GM19239 (cell line): ENCODE measurements at regions not wholly inside any gene's neighbourhood (a gene's known extent, or its start where the extent isn't known, plus 50 kb on each side); places are given as distances from the start of the nearest gene placed in this dataset.

Experiments used
- DNase-seq: peaks from one replicate; pipeline ENCODE4 v3.0.0; 2011; ENCODE audit warnings: low spot score; ENCODE audit not compliant: insufficient read length
- FAIRE-seq: peaks from 2 replicates; lab custom pipeline; 2011; peaks lifted over from hg19 to GRCh38; lab: Jason Lieb, UNC

DNA sequence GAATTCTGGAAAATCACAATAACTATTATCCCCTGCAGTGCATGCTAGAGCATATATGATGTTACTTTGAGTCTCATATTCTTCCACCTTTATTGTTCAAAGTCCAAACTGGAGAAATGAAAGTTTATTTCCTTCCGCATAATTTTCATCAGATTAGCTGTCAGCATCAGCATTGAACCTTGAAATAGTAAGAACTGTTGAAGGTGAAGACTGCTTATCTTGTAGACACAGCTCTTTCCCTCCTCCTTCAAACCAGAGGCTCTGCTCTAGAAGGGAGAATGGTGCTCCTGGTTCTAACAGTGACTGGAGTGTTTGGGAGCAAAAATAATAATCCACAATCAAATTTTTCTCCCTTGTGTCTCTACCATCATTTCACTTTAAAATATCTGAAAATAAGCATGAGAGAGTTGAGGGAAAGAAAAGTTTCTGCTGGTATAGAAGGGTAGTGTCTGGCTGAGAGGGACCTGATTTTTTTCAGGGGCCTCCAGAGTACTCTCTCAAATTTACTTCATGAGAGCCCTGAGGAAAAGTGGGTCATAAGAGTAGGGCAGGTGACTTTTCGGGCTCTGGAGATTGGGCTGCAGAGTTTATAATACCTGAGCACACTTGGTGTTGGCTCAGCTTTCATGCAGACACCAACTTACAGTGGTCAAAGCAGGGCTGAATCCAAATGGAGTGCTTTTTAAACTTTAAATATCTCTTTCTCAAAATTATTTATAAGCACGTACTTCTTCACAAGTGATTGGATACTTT, 170.4 kb downstream of the ZDHHC21 start:
- no peak for FAIRE-seq

DNA sequence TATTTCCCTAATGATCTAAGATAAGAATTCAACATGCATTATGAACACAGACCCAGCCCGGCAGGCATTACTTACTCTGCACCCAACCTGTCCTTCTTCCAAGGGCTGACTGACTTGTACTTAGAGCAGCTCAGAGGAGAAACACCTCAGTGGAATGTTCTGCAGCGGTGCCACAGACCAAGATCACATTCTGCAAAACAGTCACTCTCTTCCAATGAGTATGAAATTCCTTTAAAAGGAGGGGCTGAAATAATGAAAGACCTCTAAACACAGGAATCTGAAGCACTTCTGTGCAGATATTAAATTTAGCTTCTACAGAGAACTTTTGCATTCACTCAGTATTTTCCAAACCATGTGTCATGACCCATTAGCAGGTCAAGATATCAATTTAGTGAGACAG, 172.9 kb downstream of the ZDHHC21 start:
- FAIRE-seq (no peak), DNase-seq (no peak)

More for the DNA sequence above, 170.4 kb downstream of the ZDHHC21 start:
- no peak for DNase-seq

DNA sequence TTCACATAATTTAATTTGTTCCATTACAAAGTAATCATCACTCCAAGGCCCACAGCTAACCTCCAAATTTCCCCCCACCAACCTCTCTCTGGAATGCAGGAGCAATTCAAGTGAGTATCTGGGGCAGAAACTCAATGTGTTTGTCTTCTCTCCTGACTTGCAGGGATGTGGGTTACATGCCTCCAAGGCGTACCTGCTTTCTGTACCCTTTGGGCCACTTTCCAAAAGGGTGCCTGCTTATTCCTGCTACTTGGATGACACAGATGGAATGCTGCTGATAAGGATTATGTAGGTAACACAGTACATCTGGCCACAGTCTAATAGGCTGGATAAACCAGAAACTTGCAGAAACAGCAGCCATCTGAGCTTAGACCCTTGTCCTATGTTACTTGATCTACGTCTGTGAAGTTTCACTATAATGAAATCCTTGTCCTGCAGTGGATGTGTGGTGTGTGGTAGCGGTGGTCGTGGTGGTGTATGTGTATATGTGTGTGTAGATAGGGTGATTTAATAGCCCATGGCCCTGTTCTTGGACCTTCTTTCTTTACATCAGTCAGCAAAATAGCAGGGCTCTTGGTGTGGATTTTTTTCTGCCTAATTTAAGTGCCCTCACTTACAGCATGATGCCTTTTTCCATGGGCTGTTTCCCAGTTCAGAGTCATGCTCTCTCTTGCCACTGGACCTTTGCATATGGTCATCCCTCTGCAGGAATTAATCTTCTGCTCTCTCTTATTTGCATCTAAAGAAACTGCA, 175.9 kb downstream of the ZDHHC21 start:
- FAIRE-seq (no peak), DNase-seq (no peak)

DNA sequence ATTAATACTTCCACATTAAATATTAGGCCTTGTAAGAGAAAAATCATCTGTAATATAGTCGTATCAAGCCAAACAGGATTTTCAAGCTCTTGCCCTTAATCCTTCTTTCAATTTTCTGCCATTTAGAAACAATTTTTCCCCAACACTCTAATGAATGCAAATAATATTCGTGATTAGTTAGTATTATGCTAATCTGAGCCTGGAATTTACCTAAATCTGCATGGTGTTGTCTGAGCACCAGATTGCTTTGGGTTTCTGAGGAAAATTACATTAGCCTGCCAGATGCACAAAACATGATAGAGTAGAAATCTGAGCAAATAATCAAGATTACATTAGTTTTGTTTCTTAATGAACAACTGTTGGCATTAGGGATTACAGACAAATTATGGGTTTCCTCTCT, 176.6 kb downstream of the ZDHHC21 start:
- DNase-seq, result no peak
- FAIRE-seq, result no peak

DNA sequence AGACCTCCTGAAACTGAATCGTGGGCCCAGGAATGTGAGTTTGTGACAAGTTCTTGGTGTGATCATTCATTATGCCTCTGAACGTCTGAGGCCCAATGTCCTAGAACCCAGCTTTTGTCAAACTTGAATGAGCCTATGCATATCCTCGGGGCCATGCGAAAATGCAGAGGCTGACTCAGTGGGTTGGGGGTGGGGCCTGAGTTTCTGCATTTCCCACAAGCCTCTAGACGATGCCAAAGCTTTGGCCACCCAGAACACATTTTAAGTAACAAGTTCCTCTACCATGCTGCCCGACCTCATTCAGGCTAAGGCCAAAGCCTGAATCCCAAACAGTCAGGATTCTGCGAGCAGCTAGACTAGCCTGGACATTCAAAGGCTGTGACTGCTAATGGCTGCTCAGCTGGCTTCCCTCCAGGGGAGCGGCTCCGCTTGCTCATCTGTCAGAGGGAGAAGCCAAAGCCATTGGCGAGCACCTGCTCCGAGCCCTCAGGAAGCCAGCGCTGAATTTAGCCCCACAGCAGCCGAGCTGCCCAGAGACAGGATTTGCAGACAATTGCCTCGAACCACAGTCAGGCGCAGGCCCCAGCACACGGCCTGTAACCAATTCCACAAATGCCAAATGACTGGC, 177.5 kb downstream of the ZDHHC21 start:
- DNase-seq, result no peak
- FAIRE-seq, result no peak

DNA sequence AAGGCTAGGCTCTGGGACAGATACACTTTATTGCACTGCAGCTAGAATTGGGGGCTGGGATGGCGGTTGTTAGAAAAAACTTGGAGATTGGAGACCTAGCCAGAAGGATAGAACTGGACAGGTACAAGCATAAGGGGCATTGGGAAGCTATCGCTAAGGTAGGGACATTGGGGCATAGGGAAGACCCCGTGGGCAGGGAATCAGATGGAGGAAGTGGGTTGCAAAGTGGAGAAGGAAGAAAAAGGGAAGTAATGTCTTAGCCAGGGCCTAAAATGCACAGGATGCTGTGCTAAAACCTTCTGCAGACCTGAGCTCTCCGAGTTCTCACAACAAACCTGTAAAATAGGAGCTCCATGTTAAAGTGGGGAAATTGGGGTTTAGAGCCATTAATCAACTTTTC, 178.2 kb downstream of the ZDHHC21 start:
- DNase-seq, result no peak
- FAIRE-seq, result no peak

DNA sequence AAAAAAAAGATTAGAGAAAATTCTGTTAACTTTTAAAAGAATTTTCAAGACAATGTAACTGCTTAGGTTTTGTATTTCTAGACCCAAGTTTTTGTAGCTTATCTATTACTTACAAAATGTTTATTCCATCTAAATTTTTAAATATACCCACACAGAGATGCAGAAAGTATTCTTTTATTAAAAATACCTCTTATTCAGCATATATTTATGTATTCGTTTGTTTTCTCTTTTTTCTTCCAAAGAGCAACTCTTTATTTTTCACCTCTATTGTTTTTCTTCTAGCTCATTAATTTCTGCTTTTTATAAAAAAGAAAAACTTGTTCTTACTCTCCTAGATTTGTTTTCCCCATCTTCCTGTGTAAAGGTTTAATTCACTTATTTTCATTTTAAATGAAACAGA, 180.3 kb downstream of the ZDHHC21 start:
- FAIRE-seq, result no peak

DNA sequence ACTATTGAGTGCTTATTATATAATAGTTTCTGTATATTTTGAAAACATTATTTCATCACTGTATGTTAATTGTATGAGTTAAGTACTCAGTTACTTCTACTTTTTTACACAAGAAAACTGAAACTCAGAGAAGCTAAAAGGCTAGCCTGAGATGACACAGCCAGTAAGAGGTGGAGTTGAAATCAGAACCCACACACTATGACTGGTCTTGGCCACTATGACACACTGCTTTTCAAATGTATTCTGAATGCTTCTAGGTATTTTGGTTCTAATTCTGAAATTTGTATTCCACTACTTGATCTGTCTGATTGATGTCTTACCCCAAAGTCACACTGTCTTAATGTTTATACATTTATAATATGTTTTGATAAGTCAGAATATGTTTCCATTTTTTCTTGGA, 181.8 kb downstream of the ZDHHC21 start:
- DNase-seq, result no peak
- no peak for FAIRE-seq

More for the DNA sequence above, 180.3 kb downstream of the ZDHHC21 start:
- no peak for DNase-seq

DNA sequence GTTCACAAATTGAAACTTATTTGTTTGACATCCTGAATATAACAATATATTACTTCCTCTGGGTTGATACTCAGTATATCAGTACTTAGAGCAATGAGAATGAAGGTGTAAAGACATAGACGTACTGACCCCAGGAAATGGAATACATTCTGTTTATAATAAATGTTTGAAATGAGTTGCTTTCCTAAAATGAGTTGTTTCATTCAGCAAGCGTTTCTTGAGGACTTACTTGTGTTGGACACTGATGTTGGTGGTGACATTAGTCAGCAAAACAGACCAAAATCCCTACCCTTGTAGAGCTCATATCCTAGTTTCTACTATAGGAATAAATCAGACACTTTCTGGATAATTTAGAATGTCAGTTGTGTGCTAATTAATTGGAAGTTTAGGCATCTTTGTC, 184.3 kb downstream of the ZDHHC21 start:
- DNase-seq, result no peak
- FAIRE-seq, result no peak

DNA sequence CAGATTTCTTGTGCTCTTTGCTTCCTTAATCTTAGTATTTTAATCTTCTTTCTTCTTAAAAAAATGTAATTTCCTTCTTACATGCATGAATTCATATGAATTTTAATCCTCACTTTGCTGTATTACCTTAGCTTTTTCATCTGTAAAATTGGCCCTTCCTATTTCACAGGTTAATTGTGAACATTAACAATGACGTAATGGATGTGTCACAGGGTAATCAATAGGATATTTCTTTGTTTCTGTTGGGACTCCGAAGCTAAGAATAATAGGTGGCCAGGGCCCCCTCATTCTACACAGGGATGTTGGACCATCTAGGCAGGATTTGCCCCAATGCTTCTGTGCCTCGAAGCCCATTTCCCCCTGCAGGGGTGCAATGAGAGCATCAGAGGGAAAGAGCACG, 187.4 kb upstream of the NFIB start:
- no peak for DNase-seq
- no peak for FAIRE-seq

DNA sequence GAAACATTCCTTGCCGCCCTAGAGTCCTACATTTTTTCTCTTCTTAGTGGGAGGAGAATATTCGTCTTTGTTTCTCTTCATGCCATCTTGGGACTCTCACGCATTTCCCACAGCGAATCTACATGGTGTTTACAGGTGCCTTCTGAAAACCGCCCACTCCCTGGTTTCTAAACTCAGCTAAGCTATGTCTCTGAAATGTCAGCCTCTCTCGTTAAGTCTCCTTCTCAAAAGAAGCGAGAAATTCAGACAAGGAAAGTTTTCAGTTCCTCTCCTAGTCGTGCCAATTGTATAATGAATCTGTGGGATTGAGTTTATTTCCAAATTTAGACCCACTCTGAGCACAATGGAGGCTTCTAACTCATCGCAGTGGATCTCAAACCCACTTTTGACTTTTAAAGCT, 186.8 kb upstream of the NFIB start:
- DNase-seq, result no peak
- FAIRE-seq, result no peak

DNA sequence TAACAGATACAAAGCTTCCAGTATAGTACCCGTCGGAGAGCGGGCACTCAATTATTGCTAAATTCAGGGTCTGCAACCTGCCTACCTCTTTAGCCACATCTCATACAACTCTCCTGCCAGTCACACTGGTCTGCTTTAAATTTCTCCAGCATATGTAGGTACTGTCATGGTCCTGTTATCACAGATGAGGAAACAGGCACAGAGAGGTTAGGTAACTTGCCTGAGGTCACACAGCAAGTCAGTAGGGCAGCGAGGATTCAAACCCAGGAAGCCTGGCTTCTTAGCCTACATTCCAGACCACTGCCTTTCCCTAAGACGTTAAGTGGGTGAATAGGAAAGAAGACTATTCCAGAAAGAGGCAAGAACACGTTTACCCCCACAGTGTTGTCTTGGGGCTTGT, 186.0 kb upstream of the NFIB start:
- DNase-seq (no peak), FAIRE-seq (no peak)

DNA sequence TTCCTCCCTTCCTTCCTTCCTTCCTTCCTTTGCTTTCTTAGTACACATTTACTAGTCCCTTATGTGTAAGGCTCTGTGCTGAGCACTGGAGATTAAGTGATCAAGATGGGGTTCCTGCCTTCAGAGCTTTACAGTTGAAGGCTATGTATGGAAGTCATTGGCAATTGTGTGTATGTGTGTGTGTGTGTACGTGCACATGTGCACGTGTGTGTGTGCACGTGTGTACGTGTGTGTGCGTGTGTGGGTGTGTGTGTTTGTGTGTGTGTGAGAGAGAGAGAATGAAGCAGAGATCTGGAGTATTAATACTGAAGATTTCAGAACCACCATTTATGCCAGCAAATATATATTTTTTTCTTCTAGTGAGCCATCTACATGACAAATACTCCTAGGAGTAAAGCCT, 184.9 kb upstream of the NFIB start:
- no peak for FAIRE-seq
- DNase-seq, result no peak

DNA sequence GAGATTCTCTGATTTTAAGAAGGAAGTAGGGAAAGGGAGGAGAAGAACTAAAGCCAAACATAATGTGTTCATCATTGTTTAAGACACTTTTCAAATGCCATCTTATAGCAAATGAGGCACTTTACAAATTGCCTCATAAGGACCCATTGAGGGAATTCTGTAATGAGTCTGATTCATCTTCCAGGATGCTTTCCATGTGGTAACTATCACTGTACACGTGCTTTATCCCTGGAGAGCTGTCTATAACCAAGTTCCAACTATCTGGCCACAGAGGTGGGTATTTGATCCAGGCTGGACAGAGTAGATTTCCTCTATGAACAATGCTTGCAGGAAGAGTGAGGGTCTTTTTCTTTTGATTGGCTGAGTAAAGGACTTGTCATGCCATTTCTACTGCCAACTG, 183.5 kb upstream of the NFIB start:
- DNase-seq (no peak), FAIRE-seq (no peak)

DNA sequence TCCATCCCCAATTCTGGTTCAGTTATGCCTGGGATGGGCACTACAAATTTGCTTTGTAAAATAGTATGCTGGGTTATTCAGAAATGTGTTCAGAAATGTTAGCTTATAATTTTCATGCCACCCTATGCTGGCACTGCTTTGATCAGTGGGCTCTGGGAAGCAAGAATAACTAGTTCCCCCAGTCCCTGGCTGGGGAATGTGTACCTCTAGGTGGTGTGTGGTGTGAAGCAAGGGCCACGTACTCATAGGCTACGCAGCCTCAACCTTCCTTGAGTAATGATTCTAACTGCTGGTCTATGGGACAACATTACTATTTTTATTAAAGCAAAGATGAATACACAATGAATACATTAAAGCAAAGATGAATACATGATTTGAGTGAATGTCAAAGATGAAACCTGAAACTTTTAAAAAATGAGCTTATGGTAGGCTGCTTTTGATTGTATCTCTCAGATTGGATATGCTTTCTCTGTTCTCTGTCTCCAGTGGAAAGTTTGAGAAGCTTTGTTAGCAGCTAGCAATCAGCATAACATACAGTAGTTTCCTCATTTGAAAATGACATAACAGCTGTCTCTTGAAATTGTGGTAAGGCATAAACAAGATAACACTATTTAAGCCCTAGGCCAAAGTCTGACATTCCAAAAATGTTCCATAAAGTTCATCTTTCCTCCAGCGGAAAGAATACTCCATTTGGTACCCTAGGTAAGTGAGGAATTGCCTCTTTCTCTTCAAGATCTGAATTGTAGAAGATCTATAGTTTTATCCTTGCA, 174.7 kb upstream of the NFIB start:
- no peak for FAIRE-seq
- DNase-seq, result no peak

DNA sequence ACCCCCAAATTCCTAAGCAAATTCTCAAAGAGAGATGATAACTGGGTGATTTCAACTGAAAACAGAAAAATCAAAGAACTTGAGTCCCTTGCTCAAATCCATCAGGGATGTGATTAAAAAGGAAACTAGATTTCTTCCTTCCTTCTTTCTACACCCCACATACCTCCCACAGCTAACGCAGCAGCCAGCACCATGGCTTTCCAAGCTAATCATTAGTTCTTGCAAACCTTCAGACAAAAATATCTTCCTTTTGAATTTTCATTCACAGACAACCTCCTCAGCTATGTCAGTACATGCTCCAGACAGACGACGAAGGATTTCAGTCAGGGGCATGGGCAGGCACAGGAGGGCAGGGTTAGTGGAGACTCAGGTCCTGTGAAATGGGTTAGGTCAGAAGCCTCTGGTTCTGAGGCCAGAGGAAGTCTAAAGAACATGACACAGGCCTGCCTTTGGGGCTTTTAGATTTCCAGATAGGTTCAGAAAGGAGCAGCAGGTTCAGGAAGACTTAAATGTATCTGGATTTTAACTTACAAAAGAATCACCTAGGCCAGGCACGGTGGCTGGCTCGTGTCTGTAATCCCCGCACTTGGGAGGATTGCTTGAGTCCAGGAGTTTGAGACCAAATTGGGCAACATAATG, 173.7 kb upstream of the NFIB start:
- DNase-seq (no peak), FAIRE-seq (no peak)

DNA sequence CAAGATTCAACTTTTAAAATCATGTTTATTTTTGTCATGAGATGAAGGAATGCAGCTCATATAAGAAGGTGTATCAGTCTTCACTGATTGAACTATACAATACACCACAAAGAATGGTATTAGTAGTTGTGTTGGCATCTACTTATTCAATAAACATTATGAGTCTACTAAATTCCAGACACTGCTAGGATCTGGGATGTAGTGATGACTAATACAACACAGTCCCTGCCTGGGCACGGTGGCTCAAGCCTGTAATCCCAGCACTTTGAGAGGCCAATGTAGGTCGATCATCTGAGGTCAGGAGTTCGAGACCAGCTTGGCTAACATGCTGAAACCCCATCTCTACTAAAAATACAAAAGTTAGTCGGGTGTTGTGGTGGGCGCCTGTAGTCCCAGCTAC, 171.4 kb upstream of the NFIB start:
- FAIRE-seq (no peak), DNase-seq (no peak)

DNA sequence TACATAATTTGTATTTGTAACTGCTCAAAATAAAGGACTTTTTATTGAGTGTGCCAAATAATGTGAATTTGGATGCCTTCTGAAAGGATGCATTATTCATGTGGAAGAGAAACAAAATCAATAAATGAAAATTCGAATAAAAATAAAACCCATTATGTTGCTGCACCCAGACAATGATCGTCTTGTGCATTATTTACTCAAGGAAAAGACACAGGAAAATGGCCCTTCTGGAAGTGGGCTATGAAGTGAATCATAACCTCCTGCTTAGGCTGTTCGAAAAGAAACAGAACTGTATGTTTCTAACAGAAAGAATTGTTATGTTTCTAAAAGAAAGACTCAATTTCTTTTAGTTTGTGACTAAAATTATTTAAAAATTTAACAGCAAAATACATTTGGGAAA, 168.9 kb upstream of the NFIB start:
- FAIRE-seq (no peak), DNase-seq (no peak)

DNA sequence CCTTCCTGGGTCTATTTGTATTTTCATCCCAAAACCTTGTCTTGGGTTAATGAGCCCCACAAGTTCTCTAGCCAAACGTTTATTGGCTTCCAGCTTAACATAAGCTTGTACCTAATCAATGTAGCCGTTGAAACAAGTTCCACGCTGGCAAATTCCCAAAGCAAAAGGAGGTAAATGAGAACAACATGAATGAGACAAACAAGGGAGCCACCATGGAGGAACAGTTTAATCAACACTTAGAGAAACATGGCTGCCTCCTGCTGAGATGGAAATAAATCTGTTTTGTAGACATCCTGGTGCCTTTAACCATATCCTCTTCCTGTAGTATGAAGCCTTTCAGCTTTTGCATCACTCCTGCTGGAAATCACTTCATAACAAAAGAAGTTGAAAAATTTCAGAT, 166.6 kb upstream of the NFIB start:
- DNase-seq (no peak), FAIRE-seq (no peak)

DNA sequence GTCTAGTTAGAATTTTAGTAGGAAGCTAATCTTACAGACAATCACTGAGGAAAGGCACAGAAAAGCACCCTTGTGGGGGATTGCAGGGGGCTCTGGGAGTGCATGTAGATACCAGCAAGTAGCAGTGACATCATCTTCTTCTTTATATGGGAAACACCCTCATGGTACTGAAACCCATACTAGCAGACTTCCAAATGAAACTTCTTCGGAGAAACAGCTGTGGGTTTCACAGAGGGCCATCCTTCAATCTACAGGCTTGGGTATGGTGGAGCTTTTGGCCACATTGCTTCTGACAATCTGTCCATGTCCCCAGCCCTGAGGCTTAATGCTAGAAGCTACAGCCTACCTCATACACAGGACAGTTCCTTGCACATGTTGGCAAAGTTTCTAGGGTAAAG, 165.2 kb upstream of the NFIB start:
- FAIRE-seq, result no peak
- DNase-seq, result no peak
